ENCODE measurements at regions not wholly inside any gene's neighbourhood (a gene's known extent, or its start where the extent isn't known, plus 50 kb on each side); places are given as distances from the start of the nearest gene placed in this dataset.

DNA sequence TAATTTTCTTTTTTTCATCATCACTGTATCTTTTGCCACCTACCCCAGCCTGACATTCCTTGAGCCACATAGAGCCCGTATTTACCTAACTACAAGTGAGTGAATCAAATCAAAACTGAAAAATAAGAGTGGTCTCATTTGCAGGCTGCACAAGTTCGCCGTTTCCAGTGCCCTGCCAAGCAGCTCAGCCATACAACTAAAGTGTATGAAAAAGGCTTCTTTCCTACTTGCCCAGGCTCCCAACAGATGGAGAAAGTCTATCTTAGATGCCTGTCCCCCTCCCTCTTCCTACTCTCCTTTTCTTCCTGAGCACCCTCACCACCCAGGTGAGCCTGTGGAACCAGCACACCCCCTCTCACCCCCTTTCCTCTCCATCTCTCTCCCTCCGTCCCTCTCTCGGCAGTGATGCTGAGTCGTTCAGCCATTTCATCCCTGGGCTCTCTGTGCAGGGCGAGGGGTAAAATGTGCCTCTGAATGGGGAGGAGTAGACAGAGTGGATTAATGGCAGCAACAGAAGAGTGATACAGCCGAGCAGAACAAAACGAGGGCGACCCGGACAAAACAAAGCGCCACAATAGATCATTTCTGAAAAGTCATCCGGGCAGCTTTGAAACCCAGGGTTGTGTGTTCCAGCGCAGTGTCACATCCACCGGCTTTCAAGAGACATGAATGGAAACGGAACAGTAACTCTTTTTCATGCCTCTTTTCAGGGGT is 65.0 kb upstream of the POU3F3 start:
- H3K27me3 ChIP-seq = no peaks in the 10 kb centered on the region
- ATAC-seq (ENCODE audit: low FRiP score in 2 of 2) (no peak), DNase-seq (no peak)
- no peaks in the 10 kb centered on the region for H3K4me1 ChIP-seq
- TF ChIP-seq EP300 (IDR thresholded peaks at IDR 0.05) (no peak), POLR2AphosphoS5 (IDR thresholded peaks at IDR 0.05) (no peak), POLR2A (IDR thresholded peaks at IDR 0.05) (no peak)
- TF ChIP-seq, protein P1, sequence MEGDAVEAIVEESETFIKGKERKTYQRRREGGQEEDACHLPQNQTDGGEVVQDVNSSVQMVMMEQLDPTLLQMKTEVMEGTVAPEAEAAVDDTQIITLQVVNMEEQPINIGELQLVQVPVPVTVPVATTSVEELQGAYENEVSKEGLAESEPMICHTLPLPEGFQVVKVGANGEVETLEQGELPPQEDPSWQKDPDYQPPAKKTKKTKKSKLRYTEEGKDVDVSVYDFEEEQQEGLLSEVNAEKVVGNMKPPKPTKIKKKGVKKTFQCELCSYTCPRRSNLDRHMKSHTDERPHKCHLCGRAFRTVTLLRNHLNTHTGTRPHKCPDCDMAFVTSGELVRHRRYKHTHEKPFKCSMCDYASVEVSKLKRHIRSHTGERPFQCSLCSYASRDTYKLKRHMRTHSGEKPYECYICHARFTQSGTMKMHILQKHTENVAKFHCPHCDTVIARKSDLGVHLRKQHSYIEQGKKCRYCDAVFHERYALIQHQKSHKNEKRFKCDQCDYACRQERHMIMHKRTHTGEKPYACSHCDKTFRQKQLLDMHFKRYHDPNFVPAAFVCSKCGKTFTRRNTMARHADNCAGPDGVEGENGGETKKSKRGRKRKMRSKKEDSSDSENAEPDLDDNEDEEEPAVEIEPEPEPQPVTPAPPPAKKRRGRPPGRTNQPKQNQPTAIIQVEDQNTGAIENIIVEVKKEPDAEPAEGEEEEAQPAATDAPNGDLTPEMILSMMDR (IDR thresholded peaks at IDR 0.05) = no peak
- no peak overlapping the region for H3K4me3 ChIP-seq
- WGBS, 2 donors = 82% methylated on average over 16 of the region's 16 CpGs
- no peak overlapping the region for H3K27ac ChIP-seq
- H3K9me3 ChIP-seq = no peaks in the 10 kb centered on the region
- H3K36me3 ChIP-seq = no peaks in the 10 kb centered on the region

DNA sequence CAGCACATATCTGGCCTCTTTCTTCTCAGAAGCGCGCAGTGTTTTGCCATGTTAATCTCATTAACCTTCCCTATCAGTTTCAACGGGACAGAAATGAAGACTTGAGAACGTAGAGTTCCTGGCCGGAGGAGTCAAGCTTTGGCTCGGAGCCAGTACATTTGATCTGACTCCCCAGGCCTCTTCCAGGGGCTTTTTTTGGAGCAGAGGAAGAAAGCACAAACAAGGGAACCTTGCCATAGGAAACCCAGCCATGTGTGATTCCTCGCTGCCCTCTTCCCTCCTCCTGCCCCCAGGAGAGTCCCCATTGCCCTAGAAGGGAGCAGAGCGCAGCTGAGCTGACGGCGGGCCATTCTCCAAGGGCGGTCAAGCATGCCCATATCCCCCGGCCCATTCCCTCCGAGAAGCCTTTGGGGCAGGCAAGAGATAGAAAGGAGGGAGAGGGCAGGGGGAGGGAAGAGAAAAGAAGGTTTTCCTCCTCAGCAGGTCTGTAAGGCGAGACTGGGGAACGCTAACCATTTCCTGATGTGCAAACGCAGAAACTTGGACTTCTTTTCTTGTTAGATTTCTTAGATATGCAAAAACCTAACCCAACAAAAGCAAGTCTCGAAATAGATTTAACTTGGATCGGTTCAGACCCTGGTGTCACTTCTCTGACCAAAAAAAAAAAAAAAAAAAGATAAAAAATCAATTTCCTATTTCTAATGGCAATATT is 63.7 kb upstream of the POU3F3 start:
- Histone ChIP-seq H3K9me3 (no peaks in the 10 kb centered on the region), H3K4me3 (no peak overlapping the region), H3K27me3 (no peaks in the 10 kb centered on the region), H3K4me1 (no peaks in the 10 kb centered on the region), H3K27ac (no peak overlapping the region), H3K36me3 (no peaks in the 10 kb centered on the region)
- peak in 1 of 2 donors; percentile 35 for DNase-seq
- ATAC-seq (ENCODE audit: low FRiP score in 2 of 2) = peak; percentile 30 to 31
- TF ChIP-seq POLR2A (IDR thresholded peaks at IDR 0.05) (no peak), EP300 (IDR thresholded peaks at IDR 0.05) (no peak), POLR2AphosphoS5 (IDR thresholded peaks at IDR 0.05) (no peak)
- TF ChIP-seq, protein P1 (IDR thresholded peaks at IDR 0.05) = no peak
- 51 to 66% methylated on average over 18 of the region's 18 CpGs for WGBS, 2 donors

DNA sequence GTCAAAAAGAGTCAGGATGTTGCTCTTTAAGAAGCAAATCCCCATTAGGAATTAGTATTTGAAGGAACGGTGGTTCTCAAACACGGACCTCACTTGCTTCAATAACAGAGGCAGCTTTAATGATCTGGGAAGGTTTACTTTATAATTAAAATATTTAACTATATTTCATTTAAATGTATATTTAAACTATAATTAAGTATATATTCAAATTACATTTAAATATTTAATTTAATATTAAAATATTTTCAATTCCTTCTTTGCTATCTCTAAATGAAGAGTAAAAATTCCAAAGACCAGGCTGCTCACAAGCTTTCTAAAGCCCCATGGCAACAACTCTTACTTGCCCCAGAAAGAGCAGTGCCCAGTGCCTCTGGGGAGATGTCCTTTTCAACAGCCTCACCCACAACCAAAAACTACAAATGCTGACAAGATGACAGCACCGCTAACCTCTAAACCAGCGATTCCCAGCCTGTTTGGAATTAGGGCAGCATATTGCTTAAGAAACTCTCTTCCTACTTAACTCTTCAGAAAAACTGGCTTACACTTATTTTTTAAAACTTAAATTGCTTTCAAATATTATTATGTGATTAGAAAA is 62.9 kb upstream of the POU3F3 start:
- Histone ChIP-seq H3K36me3 (no peaks in the 10 kb centered on the region), H3K4me3 (no peak overlapping the region), H3K27ac (no peak overlapping the region), H3K9me3 (no peaks in the 10 kb centered on the region), H3K27me3 (no peaks in the 10 kb centered on the region), H3K4me1 (no peaks in the 10 kb centered on the region)
- no peak for ATAC-seq (ENCODE audit: low FRiP score in 2 of 2)
- DNase-seq = no peak
- 83 to 88% methylated on average over 4 of the region's 4 CpGs for WGBS, 2 donors
- TF ChIP-seq POLR2A (IDR thresholded peaks at IDR 0.05) (no peak), POLR2AphosphoS5 (IDR thresholded peaks at IDR 0.05) (no peak), EP300 (IDR thresholded peaks at IDR 0.05) (no peak)
- TF ChIP-seq, protein P1 (IDR thresholded peaks at IDR 0.05) = no peak

DNA sequence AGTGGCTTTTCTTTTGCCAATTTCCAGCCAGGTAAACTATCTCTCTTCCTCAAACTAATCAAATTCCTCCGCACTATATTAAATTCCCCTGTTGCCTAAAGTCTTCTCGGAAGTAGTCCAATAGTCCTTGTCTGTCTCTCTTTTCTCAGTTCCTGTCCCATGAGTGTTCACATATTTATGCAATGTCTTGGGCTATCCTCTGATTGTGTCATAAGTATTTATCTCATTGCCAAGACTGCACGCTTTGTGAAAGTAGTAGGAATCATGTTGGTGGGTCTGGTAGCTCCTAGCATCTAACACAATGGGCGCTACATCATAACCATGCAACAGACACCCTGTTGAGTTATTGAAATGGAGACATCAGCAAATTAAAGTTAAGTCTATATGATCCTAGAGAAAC is 59.9 kb upstream of the POU3F3 start:
- ATAC-seq (ENCODE audit: low FRiP score in 2 of 2) = no peak
- no peak for TF ChIP-seq POLR2A (IDR thresholded peaks at IDR 0.05)
- TF ChIP-seq, protein P1 (IDR thresholded peaks at IDR 0.05) = no peak
- no peak for TF ChIP-seq POLR2AphosphoS5 (IDR thresholded peaks at IDR 0.05)
- no peak for TF ChIP-seq EP300 (IDR thresholded peaks at IDR 0.05)
- 81 to 90% methylated on average over 4 of the region's 4 CpGs for WGBS, 2 donors

More for the DNA sequence above, 59.9 kb upstream of the POU3F3 start:
- no peaks in the 10 kb centered on the region for H3K27me3 ChIP-seq
- H3K27ac ChIP-seq = no peak overlapping the region
- H3K4me3 ChIP-seq = no peak overlapping the region
- H3K4me1 ChIP-seq = no peaks in the 10 kb centered on the region
- DNase-seq = no peak
- H3K9me3 ChIP-seq = no peaks in the 10 kb centered on the region
- H3K36me3 ChIP-seq = no peaks in the 10 kb centered on the region

Data from upper lobe of left lung (tissue), 6 donors.